Neuronal stem cell (in vitro differentiated cells): ENCODE measurements at regions not wholly inside any gene's neighbourhood (a gene's known extent, or its start where the extent isn't known, plus 50 kb on each side); places are given as distances from the start of the nearest gene placed in this dataset.
A peak's percentile ranks its signal among the peaks of the same experiment; 100 is the strongest.

Experiments
- DNase-seq: peaks from one replicate; pipeline ENCODE4 v3.0.0-alpha.2; 2013; ENCODE audit warnings: low spot score
- H2AFZ ChIP-seq: one replicate; pipeline ENCODE4 v1.6.1; 2013; ENCODE audit warnings: mild to moderate bottlenecking, low read length, inconsistent platforms
- H2AK5ac ChIP-seq: 2 replicates; pipeline ENCODE4 v1.6.1; 2013; ENCODE audit warnings: low read depth, mild to moderate bottlenecking, inconsistent platforms, low read length, moderate library complexity, mixed read lengths
- H2BK120ac ChIP-seq: 2 replicates; pipeline ENCODE4 v1.6.1; 2013; ENCODE audit warnings: low read depth, mild to moderate bottlenecking, inconsistent platforms, low read length, moderate library complexity, mixed read lengths
- H2BK12ac ChIP-seq: one replicate; pipeline ENCODE4 v1.6.1; 2013; ENCODE audit warnings: low read length, inconsistent platforms
- H2BK15ac ChIP-seq: 2 replicates; pipeline ENCODE4 v1.6.1; 2013; ENCODE audit warnings: mild to moderate bottlenecking, low read length, inconsistent platforms, mixed read lengths
- H2BK5ac ChIP-seq: one replicate; pipeline ENCODE4 v1.6.1; 2013; ENCODE audit warnings: inconsistent platforms, mild to moderate bottlenecking, low read length, moderate library complexity
- H3K14ac ChIP-seq: one replicate; pipeline ENCODE4 v1.6.1; 2013; ENCODE audit warnings: low read length, inconsistent platforms
- H3K18ac ChIP-seq: 2 replicates; pipeline ENCODE4 v1.6.1; 2013; ENCODE audit warnings: low read length, inconsistent platforms
- H3K23ac ChIP-seq: 2 replicates; pipeline ENCODE4 v1.6.1; 2013; ENCODE audit warnings: low read depth, mild to moderate bottlenecking, mixed read lengths, low read length, inconsistent platforms; ENCODE audit not compliant: poor library complexity
- H3K27ac ChIP-seq: replicated peaks from 3 replicates; pipeline ENCODE4 v1.5.1; 2013; ENCODE audit warnings: low read length, inconsistent platforms
- H3K27me3 ChIP-seq, 3 experiments: 2 replicates each; pipeline ENCODE4 v1.6.1; 2013; ENCODE audit warnings: low read length in 3 of 3, mild to moderate bottlenecking in 2 of 3, inconsistent platforms in 1 of 3, low read depth in 1 of 3, mixed read lengths in 1 of 3, moderate library complexity in 1 of 3; ENCODE audit not compliant: control insufficient read depth in 3 of 3, insufficient read depth in 3 of 3
- H3K36me3 ChIP-seq, 2 donors: replicated peaks in 1 of 2; 2 replicates each; pipeline ENCODE4 v1.6.1; 2013; ENCODE audit warnings: low read length in 2 of 2; ENCODE audit not compliant: control insufficient read depth in 2 of 2, insufficient read depth in 2 of 2
- H3K4ac ChIP-seq: 2 replicates; pipeline ENCODE4 v1.6.1; 2013; ENCODE audit warnings: inconsistent platforms, mild to moderate bottlenecking, low read length, moderate library complexity
- H3K4me1 ChIP-seq, 2 donors: 1 replicate in 1 of 2; 2 replicates in 1 of 2; pipeline ENCODE4 v1.6.1; 2013; ENCODE audit warnings: low read length in 2 of 2, low read depth in 1 of 2; ENCODE audit not compliant: control insufficient read depth in 2 of 2, insufficient read depth in 1 of 2
- H3K4me2 ChIP-seq: one replicate; pipeline ENCODE4 v1.6.1; 2013; ENCODE audit warnings: mild to moderate bottlenecking, low read length, inconsistent platforms; ENCODE audit not compliant: insufficient read depth, poor library complexity, severe bottlenecking
- H3K4me3 ChIP-seq, 2 donors: 2 replicates each; pipeline ENCODE4 v1.5.1; 2013; ENCODE audit warnings: low read length in 2 of 2, mild to moderate bottlenecking in 2 of 2, inconsistent platforms in 1 of 2, moderate library complexity in 1 of 2
- H3K79me1 ChIP-seq: one replicate; pipeline ENCODE4 v1.6.1; 2013; ENCODE audit warnings: low read depth, mild to moderate bottlenecking, inconsistent platforms, low read length, moderate library complexity
- H3K9ac ChIP-seq: one replicate; pipeline ENCODE4 v1.6.1; 2013; ENCODE audit warnings: mild to moderate bottlenecking, low read depth, low read length, inconsistent platforms; ENCODE audit not compliant: poor library complexity
- H3K9me3 ChIP-seq, 2 donors: replicated peaks in 1 of 2; 2 replicates each; pipeline versions ENCODE3 to v1.6.1; 2013; ENCODE audit warnings: low read length in 2 of 2, mild to moderate bottlenecking in 2 of 2, inconsistent platforms in 1 of 2, low read depth in 1 of 2, mixed read lengths in 1 of 2, moderate library complexity in 1 of 2; ENCODE audit not compliant: control insufficient read depth in 2 of 2, insufficient read depth in 1 of 2
- H4K8ac ChIP-seq: one replicate; pipeline ENCODE4 v1.6.1; 2013; ENCODE audit warnings: low read depth, mild to moderate bottlenecking, inconsistent platforms, low read length, moderate library complexity
- H4K91ac ChIP-seq: one replicate; pipeline ENCODE4 v1.6.1; 2013; ENCODE audit warnings: low read length, low read depth, mild to moderate bottlenecking, inconsistent platforms; ENCODE audit not compliant: poor library complexity
- WGBS, 2 donors: extraction: QIAGEN DNeasy Blood & Tissue Kit; methylation state at CpG; one replicate each; pipeline ENCODE4 v1.1.7; 2013; ENCODE audit warnings: missing lambda C conversion rate in 2 of 2, mixed read lengths in 1 of 2; ENCODE audit not compliant: insufficient read length in 2 of 2, insufficient replicate concordance in 1 of 2; ENCODE audit errors: extremely low coverage in 2 of 2; 5-methylcytosine and 5-hydroxymethylcytosine counted together

- no peak overlapping the region for H3K14ac ChIP-seq
- whole genome bisulfite sequencing, 2 donors = no CpG with 5 or more reads among the region's 9 CpGs
- no peak overlapping the region for H3K9ac ChIP-seq
- no peaks in the 10 kb centered on the region for H3K36me3 ChIP-seq
- H3K27me3 ChIP-seq = no peaks in the 10 kb centered on the region
- H3K4ac ChIP-seq = no peak overlapping the region
- no peak overlapping the region for H2AFZ ChIP-seq
- no peak overlapping the region for H4K8ac ChIP-seq
- no peak overlapping the region for H4K91ac ChIP-seq
- no peaks in the 10 kb centered on the region for H3K9me3 ChIP-seq
- no peak overlapping the region for H2BK5ac ChIP-seq
- no peak overlapping the region for H3K4me2 ChIP-seq
- no peak for DNase-seq
- no peaks in the 10 kb centered on the region for H3K4me1 ChIP-seq
- no peak overlapping the region for H2BK12ac ChIP-seq
- H3K18ac ChIP-seq = no peak overlapping the region
- H3K27ac ChIP-seq = no peak overlapping the region
- no peak overlapping the region for H3K23ac ChIP-seq
- no peak overlapping the region for H3K4me3 ChIP-seq
- no peak overlapping the region for H2BK15ac ChIP-seq
- H3K79me1 ChIP-seq = no peaks in the 10 kb centered on the region
- H2BK120ac ChIP-seq = no peak overlapping the region
- H2AK5ac ChIP-seq = no peak overlapping the region
These were observed 69.0 kb downstream of the SEC61G start for GRCh38 chr7:54690050-54690443.

GRCh38 chr7:54689394-54690049 lies 69.5 kb downstream of the SEC61G start:
- H3K9ac ChIP-seq = no peak overlapping the region
- H3K4me1 ChIP-seq = no peaks in the 10 kb centered on the region
- H3K27me3 ChIP-seq = no peaks in the 10 kb centered on the region
- H2AFZ ChIP-seq = no peak overlapping the region
- WGBS, 2 donors = no CpG with 5 or more reads among the region's 5 CpGs
- H3K18ac ChIP-seq = peak overlapping the region; percentile 61
- H2BK5ac ChIP-seq = no peak overlapping the region
- peak overlapping the region in 1 of 2 donors; percentile 27 for H3K4me3 ChIP-seq
- H3K4ac ChIP-seq = no peak overlapping the region
- H3K14ac ChIP-seq = no peak overlapping the region
- no peaks in the 10 kb centered on the region for H3K9me3 ChIP-seq
- H2BK15ac ChIP-seq = no peak overlapping the region
- no peaks in the 10 kb centered on the region for H3K79me1 ChIP-seq
- no peak overlapping the region for H2BK12ac ChIP-seq
- H3K36me3 ChIP-seq = no peaks in the 10 kb centered on the region
- DNase-seq = no peak
- no peak overlapping the region for H2BK120ac ChIP-seq
- no peak overlapping the region for H3K4me2 ChIP-seq
- no peak overlapping the region for H3K23ac ChIP-seq
- H4K91ac ChIP-seq = no peak overlapping the region
- H4K8ac ChIP-seq = no peak overlapping the region
- H3K27ac ChIP-seq = no peak overlapping the region
- H2AK5ac ChIP-seq = no peak overlapping the region

- H3K27me3 ChIP-seq = no peaks in the 10 kb centered on the region
- H3K36me3 ChIP-seq = no peaks in the 10 kb centered on the region
- no peak overlapping the region for H4K8ac ChIP-seq
- H3K9me3 ChIP-seq = no peaks in the 10 kb centered on the region
- no peak overlapping the region for H3K23ac ChIP-seq
- H3K79me1 ChIP-seq = no peaks in the 10 kb centered on the region
- H2BK15ac ChIP-seq = no peak overlapping the region
- H3K4me1 ChIP-seq = no peaks in the 10 kb centered on the region
- no peak overlapping the region for H2BK120ac ChIP-seq
- DNase-seq = no peak
- no peak overlapping the region for H4K91ac ChIP-seq
- H3K4ac ChIP-seq = no peak overlapping the region
- H3K14ac ChIP-seq = no peak overlapping the region
- H3K27ac ChIP-seq = no peak overlapping the region
- H3K9ac ChIP-seq = no peak overlapping the region
- no peak overlapping the region for H3K18ac ChIP-seq
- no CpG with 5 or more reads among the region's 5 CpGs for WGBS, 2 donors
- H2BK5ac ChIP-seq = no peak overlapping the region
- no peak overlapping the region for H2BK12ac ChIP-seq
- H2AK5ac ChIP-seq = no peak overlapping the region
- no peak overlapping the region for H2AFZ ChIP-seq
- H3K4me2 ChIP-seq = no peak overlapping the region
- H3K4me3 ChIP-seq = no peak overlapping the region
These were observed 71.4 kb downstream of the SEC61G start for GRCh38 chr7:54687462-54688212.

- Histone ChIP-seq H2BK12ac (no peak overlapping the region), H2BK15ac (no peak overlapping the region), H3K4me2 (no peak overlapping the region), H3K23ac (no peak overlapping the region), H3K9me3 (no peaks in the 10 kb centered on the region), H3K79me1 (no peaks in the 10 kb centered on the region), H4K91ac (no peak overlapping the region), H2BK5ac (no peak overlapping the region), H2AK5ac (no peak overlapping the region), H4K8ac (no peak overlapping the region), H3K4me3 (no peak overlapping the region), H3K4ac (no peak overlapping the region), H3K27me3 (no peaks in the 10 kb centered on the region), H3K14ac (no peak overlapping the region), H3K36me3 (no peaks in the 10 kb centered on the region), H2AFZ (no peak overlapping the region), H2BK120ac (no peak overlapping the region), H3K27ac (no peak overlapping the region), H3K4me1 (no peaks in the 10 kb centered on the region), H3K18ac (no peak overlapping the region), H3K9ac (no peak overlapping the region)
- no peak for DNase-seq
- no CpG with 5 or more reads among the region's 4 CpGs for WGBS, 2 donors
These were observed 78.5 kb downstream of the SEC61G start for GRCh38 chr7:54680377-54681005.
